ENCODE measurements at regions not wholly inside any gene's neighbourhood (a gene's known extent, or its start where the extent isn't known, plus 50 kb on each side); places are given as distances from the start of the nearest gene placed in this dataset.
A peak's percentile ranks its signal among the peaks of the same experiment; 100 is the strongest.

DNA sequence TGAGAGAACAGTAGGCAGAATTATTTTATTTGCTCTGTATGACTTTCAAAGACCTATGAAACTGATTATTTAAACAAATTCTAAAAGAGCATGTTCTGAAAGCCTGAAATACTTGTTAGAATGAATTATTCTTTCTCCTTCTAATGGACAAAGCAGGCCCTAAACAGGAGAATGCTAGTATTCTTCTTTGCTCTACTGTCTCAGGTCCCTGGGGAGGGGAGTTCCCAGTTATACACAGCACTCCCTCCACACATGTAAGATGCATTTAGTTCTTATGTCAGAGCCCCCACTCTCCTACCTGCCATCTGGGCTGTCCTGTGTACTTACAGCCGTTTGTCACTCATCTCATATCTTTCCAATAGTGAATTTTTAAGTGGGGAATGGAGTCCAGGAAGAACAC, 633.5 kb upstream of the ANKRD30A start:
- no peak overlapping the region for H3K27ac ChIP-seq
- DNase-seq, result no peak
- ATAC-seq, result no peak
- 49 to 79% (median 63%) methylated on average over 1 of the region's 1 CpG for WGBS, 4 donors
- TF ChIP-seq POLR2A (IDR thresholded peaks at IDR 0.05), result no peak
- TF ChIP-seq, protein P1, sequence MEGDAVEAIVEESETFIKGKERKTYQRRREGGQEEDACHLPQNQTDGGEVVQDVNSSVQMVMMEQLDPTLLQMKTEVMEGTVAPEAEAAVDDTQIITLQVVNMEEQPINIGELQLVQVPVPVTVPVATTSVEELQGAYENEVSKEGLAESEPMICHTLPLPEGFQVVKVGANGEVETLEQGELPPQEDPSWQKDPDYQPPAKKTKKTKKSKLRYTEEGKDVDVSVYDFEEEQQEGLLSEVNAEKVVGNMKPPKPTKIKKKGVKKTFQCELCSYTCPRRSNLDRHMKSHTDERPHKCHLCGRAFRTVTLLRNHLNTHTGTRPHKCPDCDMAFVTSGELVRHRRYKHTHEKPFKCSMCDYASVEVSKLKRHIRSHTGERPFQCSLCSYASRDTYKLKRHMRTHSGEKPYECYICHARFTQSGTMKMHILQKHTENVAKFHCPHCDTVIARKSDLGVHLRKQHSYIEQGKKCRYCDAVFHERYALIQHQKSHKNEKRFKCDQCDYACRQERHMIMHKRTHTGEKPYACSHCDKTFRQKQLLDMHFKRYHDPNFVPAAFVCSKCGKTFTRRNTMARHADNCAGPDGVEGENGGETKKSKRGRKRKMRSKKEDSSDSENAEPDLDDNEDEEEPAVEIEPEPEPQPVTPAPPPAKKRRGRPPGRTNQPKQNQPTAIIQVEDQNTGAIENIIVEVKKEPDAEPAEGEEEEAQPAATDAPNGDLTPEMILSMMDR (IDR thresholded peaks at IDR 0.05), result no peak
- H3K4me3 ChIP-seq, result no peak overlapping the region
- H3K9me3 ChIP-seq, result no peaks in the 10 kb centered on the region
- no peaks in the 10 kb centered on the region for H3K27me3 ChIP-seq
- intact Hi-C loops (cut with DNase I), result loop anchor here in 3 of 10 donors (5.0 to 10.0 kb wide), 2 partner anchors 237 to 850 kb away; partner anchors contain the start of gene FZD8 (in 1 of the 3)
- H3K4me1 ChIP-seq, result peaks cover 0 to 43% (median 22%) of the 10 kb centered on the region in 12 donors
- no peaks in the 10 kb centered on the region for H3K36me3 ChIP-seq

DNA sequence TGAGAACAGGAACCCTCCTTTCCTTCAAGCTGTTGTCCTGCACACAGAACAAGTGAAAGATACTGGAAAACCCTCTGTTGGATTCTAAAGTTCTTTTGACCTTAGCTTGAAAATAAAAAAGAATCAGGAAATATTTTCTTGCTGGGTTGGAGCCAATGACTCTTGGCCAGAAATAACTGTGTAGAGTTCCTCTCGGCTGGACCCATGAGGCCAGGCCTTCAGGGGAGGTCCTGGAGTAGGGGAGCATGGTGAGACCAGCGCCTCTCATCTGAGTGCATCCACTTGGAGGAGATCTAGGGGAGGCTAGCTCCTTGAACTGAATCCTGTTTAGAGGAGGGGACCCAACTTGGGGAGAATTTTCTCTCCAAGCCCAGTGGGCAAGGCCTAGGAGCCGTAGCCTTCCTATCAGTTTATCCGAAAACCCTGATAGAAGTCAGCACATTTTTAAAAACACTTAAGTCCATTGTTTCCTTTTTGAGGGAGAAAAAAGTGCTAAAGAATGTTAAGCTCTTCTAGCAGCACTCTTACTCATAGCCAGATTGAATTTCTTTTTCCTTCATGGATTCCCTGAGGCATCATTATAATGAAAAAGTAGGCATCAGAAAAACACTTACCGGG, 635.7 kb upstream of the ANKRD30A start:
- TF ChIP-seq POLR2A (IDR thresholded peaks at IDR 0.05), result no peak
- TF ChIP-seq, protein P1 (IDR thresholded peaks at IDR 0.05), result no peak
- Histone ChIP-seq H3K4me1 (peaks cover 0 to 43% (median 22%) of the 10 kb centered on the region in 12 donors), H3K27me3 (no peaks in the 10 kb centered on the region), H3K27ac (peak overlapping the region in 10 of 12 donors; percentile 5 to 69 (median 58)), H3K36me3 (no peaks in the 10 kb centered on the region), H3K4me3 (no peak overlapping the region), H3K9me3 (no peaks in the 10 kb centered on the region)
- 42 to 58% (median 43%) methylated on average over 5 of the region's 5 CpGs for WGBS, 4 donors
- DNase-seq (peak in 4 of 5 donors; percentile 44 to 65 (median 56)), ATAC-seq (peak; percentile 59 to 83 (median 80))
- intact Hi-C loops (cut with DNase I), result loop anchor here in 3 of 10 donors (5.0 to 10.0 kb wide), 2 partner anchors 235 to 847 kb away; partner anchors contain the start of gene FZD8 (in 1 of the 3)

DNA sequence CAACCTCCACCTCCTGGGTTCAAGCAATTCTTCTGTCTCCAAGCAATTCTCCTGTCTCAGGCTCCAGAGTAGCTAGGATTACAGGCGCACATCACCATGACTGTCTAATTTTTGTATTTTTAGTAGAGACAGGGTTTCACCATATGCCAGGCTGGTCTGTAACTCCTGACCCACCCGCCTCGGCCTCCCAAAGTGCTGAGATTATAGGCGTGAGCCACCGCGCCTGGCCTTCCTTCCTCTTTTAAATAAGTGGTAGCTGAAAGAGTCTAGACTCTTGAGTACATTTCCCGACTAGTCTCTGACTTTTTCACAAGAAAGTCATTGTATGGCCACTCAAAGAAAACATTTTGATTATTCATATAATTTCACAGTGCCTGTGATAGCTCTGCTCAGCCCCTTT, 636.2 kb upstream of the ANKRD30A start:
- DNase-seq (no peak), ATAC-seq (peak in 1 of 4 donors; percentile 15)
- Histone ChIP-seq H3K4me3 (no peak overlapping the region), H3K4me1 (peaks cover 0 to 37% (median 22%) of the 10 kb centered on the region in 12 donors), H3K36me3 (no peaks in the 10 kb centered on the region), H3K27ac (peak overlapping the region in 8 of 12 donors; percentile 5 to 69 (median 62)), H3K27me3 (no peaks in the 10 kb centered on the region), H3K9me3 (no peaks in the 10 kb centered on the region)
- 54 to 70% (median 63%) methylated on average over 7 of the region's 7 CpGs for WGBS, 4 donors
- intact Hi-C loops (cut with DNase I), result no loop called here
- no peak for TF ChIP-seq POLR2A (IDR thresholded peaks at IDR 0.05)
- TF ChIP-seq, protein P1 (IDR thresholded peaks at IDR 0.05), result no peak

DNA sequence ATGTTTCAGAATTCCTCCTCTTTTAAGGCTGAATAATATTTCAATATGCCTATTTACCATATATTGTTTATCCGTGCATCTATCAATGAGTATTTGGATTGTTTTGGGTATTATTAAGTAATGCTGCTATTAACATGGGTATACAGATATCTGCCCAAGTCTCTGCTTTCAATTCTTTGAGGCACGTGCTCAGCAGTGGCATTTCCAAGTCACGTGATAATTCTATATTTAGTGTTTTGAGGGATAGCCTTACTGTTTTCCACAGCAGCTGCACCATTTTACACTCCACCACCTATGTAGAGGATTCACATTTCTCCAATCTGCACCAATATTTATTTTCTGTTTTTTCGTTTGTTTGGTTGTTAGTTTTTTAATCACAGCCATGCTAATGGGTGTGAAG, 636.8 kb upstream of the ANKRD30A start:
- Histone ChIP-seq H3K4me3 (no peak overlapping the region), H3K27ac (no peak overlapping the region), H3K36me3 (no peaks in the 10 kb centered on the region), H3K9me3 (no peaks in the 10 kb centered on the region), H3K4me1 (peaks cover 0 to 33% (median 22%) of the 10 kb centered on the region in 12 donors), H3K27me3 (no peaks in the 10 kb centered on the region)
- DNase-seq (no peak), ATAC-seq (no peak)
- TF ChIP-seq, protein P1 (IDR thresholded peaks at IDR 0.05), result no peak
- TF ChIP-seq POLR2A (IDR thresholded peaks at IDR 0.05), result no peak
- 66 to 78% (median 71%) methylated on average over 4 of the region's 4 CpGs for WGBS, 4 donors
- intact Hi-C loops (cut with DNase I), result no loop called here
